GM12878 (cell line): ENCODE measurements at regions not wholly inside any gene's neighbourhood (a gene's known extent, or its start where the extent isn't known, plus 50 kb on each side); places are given as distances from the start of the nearest gene placed in this dataset.

ENCODE experiments used
- BMI1 ChIP-seq: fragments of 450-650 bp; IDR thresholded peaks from 2 replicates; pipeline ENCODE4 v1.6.1; 2016; ENCODE audit warnings: mild to moderate bottlenecking, moderate library complexity, borderline replicate concordance
- EGR1 ChIP-seq, 2 experiments: IDR thresholded peaks; 1 replicate in 1 of 2; 2 replicates in 1 of 2; pipeline ENCODE4 v1.6.1; 2011 to 2012; ENCODE audit warnings: low read depth in 2 of 2, low read length in 2 of 2, borderline replicate concordance in 1 of 2, mild to moderate bottlenecking in 1 of 2, moderate library complexity in 1 of 2
- FOS ChIP-seq: IDR thresholded peaks from 3 replicates; pipeline ENCODE4 v1.6.1; 2011; ENCODE audit warnings: borderline replicate concordance; ENCODE audit not compliant: insufficient read length; ENCODE audit errors: extremely low read depth
- HDGF ChIP-seq: fragments of 450-650 bp; IDR thresholded peaks from 2 replicates; pipeline ENCODE4 v1.6.1; 2016; ENCODE audit warnings: antibody characterized with exemption
- MEF2A ChIP-seq: IDR thresholded peaks from 2 replicates; pipeline ENCODE4 v1.6.1; 2011; ENCODE audit warnings: low read depth, mild to moderate bottlenecking, low read length, moderate library complexity; ENCODE audit not compliant: insufficient read depth
- MTA2 ChIP-seq: fragments of 450-650 bp; IDR thresholded peaks from 2 replicates; pipeline ENCODE4 v1.6.1; 2016; ENCODE audit warnings: low read depth, mild to moderate bottlenecking, moderate library complexity
- NFYA ChIP-seq: IDR thresholded peaks from 2 replicates; pipeline ENCODE4 v1.6.1; 2011; ENCODE audit warnings: low read depth, mild to moderate bottlenecking, low read length, improper control_type of control experiment, borderline replicate concordance
- POLR2A ChIP-seq: IDR thresholded peaks from 2 replicates; pipeline ENCODE4 v1.6.1; 2011; ENCODE audit warnings: low read depth, mild to moderate bottlenecking, low read length
- ZBED1 ChIP-seq: IDR thresholded peaks from 2 replicates; pipeline ENCODE4 v1.6.1; 2016; ENCODE audit warnings: borderline replicate concordance
- TF ChIP-seq, protein P1 (sequence below): fragments of 450-650 bp; IDR thresholded peaks from 2 replicates; pipeline ENCODE4 v1.6.1; 2017; ENCODE audit warnings: mild to moderate bottlenecking, moderate library complexity
- TF ChIP-seq, protein P2 (sequence below): IDR thresholded peaks from 2 replicates; pipeline ENCODE4 v1.6.1; 2012; ENCODE audit warnings: low read depth, low read length, improper control_type of control experiment
- TF ChIP-seq, protein P3 (sequence below): IDR thresholded peaks from 2 replicates; pipeline ENCODE4 v1.6.1; 2011; ENCODE audit warnings: low read depth, low read length, improper control_type of control experiment, borderline replicate concordance
- TF ChIP-seq, protein P4 (sequence below): fragments of 450-650 bp; conservative IDR thresholded peaks from 2 replicates; pipeline ENCODE4 v1.6.1; 2017; ENCODE audit warnings: mild to moderate bottlenecking, moderate library complexity
- TF ChIP-seq, protein P5 (sequence below): fragments of 450-650 bp; IDR thresholded peaks from 2 replicates; pipeline ENCODE4 v1.6.1; 2017; ENCODE audit warnings: mild to moderate bottlenecking, low read depth, inconsistent platforms; ENCODE audit not compliant: poor library complexity, severe bottlenecking
- TF ChIP-seq, protein P6 (sequence below): fragments of 450-650 bp; formaldehyde crosslinking; IDR thresholded peaks from 2 replicates; pipeline ENCODE4 v1.5.0; 2022; ENCODE audit warnings: mild to moderate bottlenecking, missing genetic modification characterization
- TF ChIP-seq, protein P7 (sequence below): IDR thresholded peaks from 2 replicates; pipeline ENCODE4 v1.6.1; 2011; ENCODE audit warnings: low read depth, mild to moderate bottlenecking, low read length, moderate library complexity, borderline replicate concordance; ENCODE audit errors: extremely low read depth

DNA sequence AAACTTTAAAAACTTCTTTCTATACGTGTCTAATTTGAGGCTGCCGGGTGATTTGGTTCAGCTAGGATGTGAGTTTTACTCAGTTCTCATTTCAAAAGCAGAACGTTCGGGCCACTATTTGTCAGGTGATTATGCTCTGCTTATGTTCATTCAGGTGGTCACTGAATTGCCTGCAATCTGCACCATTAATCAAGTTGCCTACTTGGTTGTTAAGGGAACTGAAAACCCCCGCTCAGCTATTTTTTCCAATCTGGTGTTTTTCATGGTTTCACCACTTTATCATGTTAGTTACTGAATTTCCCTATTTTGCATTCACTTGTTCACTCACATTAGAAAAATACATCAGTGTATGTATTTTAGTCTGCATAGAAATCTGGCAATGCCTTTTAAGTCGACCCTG, 523.0 kb downstream of the CSNK1G3 start (continued):
- TF ChIP-seq, protein P1, sequence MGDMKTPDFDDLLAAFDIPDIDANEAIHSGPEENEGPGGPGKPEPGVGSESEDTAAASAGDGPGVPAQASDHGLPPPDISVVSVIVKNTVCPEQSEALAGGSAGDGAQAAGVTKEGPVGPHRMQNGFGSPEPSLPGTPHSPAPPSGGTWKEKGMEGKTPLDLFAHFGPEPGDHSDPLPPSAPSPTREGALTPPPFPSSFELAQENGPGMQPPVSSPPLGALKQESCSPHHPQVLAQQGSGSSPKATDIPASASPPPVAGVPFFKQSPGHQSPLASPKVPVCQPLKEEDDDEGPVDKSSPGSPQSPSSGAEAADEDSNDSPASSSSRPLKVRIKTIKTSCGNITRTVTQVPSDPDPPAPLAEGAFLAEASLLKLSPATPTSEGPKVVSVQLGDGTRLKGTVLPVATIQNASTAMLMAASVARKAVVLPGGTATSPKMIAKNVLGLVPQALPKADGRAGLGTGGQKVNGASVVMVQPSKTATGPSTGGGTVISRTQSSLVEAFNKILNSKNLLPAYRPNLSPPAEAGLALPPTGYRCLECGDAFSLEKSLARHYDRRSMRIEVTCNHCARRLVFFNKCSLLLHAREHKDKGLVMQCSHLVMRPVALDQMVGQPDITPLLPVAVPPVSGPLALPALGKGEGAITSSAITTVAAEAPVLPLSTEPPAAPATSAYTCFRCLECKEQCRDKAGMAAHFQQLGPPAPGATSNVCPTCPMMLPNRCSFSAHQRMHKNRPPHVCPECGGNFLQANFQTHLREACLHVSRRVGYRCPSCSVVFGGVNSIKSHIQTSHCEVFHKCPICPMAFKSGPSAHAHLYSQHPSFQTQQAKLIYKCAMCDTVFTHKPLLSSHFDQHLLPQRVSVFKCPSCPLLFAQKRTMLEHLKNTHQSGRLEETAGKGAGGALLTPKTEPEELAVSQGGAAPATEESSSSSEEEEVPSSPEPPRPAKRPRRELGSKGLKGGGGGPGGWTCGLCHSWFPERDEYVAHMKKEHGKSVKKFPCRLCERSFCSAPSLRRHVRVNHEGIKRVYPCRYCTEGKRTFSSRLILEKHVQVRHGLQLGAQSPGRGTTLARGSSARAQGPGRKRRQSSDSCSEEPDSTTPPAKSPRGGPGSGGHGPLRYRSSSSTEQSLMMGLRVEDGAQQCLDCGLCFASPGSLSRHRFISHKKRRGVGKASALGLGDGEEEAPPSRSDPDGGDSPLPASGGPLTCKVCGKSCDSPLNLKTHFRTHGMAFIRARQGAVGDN: no peak
- TF ChIP-seq FOS (no peak), ZBED1 (peak; percentile 40; the same call in 1 of the 2 replicates), BMI1 (peak; percentile 96), MTA2 (peak; percentile 95), NFYA (no peak), MEF2A (peak; percentile 90), HDGF (no peak), EGR1 (IDR thresholded peaks at IDR 0.05; ENCODE audit: borderline replicate concordance in 1 of 2, low read depth in 2 of 2, low read length in 2 of 2) (no peak), POLR2A (no peak)
- TF ChIP-seq, protein P2, sequence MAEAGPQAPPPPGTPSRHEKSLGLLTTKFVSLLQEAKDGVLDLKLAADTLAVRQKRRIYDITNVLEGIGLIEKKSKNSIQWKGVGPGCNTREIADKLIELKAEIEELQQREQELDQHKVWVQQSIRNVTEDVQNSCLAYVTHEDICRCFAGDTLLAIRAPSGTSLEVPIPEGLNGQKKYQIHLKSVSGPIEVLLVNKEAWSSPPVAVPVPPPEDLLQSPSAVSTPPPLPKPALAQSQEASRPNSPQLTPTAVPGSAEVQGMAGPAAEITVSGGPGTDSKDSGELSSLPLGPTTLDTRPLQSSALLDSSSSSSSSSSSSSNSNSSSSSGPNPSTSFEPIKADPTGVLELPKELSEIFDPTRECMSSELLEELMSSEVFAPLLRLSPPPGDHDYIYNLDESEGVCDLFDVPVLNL: no peak
- TF ChIP-seq, protein P3, sequence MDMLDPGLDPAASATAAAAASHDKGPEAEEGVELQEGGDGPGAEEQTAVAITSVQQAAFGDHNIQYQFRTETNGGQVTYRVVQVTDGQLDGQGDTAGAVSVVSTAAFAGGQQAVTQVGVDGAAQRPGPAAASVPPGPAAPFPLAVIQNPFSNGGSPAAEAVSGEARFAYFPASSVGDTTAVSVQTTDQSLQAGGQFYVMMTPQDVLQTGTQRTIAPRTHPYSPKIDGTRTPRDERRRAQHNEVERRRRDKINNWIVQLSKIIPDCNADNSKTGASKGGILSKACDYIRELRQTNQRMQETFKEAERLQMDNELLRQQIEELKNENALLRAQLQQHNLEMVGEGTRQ: no peak
- TF ChIP-seq, protein P4, sequence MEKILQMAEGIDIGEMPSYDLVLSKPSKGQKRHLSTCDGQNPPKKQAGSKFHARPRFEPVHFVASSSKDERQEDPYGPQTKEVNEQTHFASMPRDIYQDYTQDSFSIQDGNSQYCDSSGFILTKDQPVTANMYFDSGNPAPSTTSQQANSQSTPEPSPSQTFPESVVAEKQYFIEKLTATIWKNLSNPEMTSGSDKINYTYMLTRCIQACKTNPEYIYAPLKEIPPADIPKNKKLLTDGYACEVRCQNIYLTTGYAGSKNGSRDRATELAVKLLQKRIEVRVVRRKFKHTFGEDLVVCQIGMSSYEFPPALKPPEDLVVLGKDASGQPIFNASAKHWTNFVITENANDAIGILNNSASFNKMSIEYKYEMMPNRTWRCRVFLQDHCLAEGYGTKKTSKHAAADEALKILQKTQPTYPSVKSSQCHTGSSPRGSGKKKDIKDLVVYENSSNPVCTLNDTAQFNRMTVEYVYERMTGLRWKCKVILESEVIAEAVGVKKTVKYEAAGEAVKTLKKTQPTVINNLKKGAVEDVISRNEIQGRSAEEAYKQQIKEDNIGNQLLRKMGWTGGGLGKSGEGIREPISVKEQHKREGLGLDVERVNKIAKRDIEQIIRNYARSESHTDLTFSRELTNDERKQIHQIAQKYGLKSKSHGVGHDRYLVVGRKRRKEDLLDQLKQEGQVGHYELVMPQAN: no peak
- TF ChIP-seq, protein P5, sequence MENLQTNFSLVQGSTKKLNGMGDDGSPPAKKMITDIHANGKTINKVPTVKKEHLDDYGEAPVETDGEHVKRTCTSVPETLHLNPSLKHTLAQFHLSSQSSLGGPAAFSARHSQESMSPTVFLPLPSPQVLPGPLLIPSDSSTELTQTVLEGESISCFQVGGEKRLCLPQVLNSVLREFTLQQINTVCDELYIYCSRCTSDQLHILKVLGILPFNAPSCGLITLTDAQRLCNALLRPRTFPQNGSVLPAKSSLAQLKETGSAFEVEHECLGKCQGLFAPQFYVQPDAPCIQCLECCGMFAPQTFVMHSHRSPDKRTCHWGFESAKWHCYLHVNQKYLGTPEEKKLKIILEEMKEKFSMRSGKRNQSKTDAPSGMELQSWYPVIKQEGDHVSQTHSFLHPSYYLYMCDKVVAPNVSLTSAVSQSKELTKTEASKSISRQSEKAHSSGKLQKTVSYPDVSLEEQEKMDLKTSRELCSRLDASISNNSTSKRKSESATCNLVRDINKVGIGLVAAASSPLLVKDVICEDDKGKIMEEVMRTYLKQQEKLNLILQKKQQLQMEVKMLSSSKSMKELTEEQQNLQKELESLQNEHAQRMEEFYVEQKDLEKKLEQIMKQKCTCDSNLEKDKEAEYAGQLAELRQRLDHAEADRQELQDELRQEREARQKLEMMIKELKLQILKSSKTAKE: peak; percentile 85
- TF ChIP-seq, protein P6, sequence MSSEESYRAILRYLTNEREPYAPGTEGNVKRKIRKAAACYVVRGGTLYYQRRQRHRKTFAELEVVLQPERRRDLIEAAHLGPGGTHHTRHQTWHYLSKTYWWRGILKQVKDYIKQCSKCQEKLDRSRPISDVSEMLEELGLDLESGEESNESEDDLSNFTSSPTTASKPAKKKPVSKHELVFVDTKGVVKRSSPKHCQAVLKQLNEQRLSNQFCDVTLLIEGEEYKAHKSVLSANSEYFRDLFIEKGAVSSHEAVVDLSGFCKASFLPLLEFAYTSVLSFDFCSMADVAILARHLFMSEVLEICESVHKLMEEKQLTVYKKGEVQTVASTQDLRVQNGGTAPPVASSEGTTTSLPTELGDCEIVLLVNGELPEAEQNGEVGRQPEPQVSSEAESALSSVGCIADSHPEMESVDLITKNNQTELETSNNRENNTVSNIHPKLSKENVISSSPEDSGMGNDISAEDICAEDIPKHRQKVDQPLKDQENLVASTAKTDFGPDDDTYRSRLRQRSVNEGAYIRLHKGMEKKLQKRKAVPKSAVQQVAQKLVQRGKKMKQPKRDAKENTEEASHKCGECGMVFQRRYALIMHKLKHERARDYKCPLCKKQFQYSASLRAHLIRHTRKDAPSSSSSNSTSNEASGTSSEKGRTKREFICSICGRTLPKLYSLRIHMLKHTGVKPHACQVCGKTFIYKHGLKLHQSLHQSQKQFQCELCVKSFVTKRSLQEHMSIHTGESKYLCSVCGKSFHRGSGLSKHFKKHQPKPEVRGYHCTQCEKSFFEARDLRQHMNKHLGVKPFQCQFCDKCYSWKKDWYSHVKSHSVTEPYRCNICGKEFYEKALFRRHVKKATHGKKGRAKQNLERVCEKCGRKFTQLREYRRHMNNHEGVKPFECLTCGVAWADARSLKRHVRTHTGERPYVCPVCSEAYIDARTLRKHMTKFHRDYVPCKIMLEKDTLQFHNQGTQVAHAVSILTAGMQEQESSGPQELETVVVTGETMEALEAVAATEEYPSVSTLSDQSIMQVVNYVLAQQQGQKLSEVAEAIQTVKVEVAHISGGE (CRISPR knock-in tag): no peak
- TF ChIP-seq, protein P7, sequence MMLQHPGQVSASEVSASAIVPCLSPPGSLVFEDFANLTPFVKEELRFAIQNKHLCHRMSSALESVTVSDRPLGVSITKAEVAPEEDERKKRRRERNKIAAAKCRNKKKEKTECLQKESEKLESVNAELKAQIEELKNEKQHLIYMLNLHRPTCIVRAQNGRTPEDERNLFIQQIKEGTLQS: no peak
